ENCODE measurements at regions not wholly inside any gene's neighbourhood (a gene's known extent, or its start where the extent isn't known, plus 50 kb on each side); places are given as distances from the start of the nearest gene placed in this dataset.

DNA sequence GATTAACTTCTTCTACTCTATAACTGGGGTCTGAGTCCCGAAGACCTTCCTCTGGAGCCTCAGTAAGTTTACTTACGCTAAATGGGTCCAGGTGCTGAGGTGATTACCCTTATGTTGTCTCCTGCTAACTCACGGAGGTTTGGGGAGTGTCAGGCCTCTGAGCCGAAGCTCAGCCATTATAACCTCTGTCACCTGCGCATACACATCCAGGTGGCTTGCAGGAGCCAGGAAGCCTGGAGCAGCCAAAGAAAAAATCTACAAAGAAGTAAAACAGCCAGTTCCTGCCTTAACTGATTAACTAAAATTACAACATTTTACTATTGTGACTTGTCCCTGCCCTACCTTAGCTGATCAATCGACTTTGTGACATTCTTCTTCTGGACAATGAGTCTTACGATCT lies 350.7 kb downstream of the GLRX3 start:
- TF ChIP-seq, protein P1, sequence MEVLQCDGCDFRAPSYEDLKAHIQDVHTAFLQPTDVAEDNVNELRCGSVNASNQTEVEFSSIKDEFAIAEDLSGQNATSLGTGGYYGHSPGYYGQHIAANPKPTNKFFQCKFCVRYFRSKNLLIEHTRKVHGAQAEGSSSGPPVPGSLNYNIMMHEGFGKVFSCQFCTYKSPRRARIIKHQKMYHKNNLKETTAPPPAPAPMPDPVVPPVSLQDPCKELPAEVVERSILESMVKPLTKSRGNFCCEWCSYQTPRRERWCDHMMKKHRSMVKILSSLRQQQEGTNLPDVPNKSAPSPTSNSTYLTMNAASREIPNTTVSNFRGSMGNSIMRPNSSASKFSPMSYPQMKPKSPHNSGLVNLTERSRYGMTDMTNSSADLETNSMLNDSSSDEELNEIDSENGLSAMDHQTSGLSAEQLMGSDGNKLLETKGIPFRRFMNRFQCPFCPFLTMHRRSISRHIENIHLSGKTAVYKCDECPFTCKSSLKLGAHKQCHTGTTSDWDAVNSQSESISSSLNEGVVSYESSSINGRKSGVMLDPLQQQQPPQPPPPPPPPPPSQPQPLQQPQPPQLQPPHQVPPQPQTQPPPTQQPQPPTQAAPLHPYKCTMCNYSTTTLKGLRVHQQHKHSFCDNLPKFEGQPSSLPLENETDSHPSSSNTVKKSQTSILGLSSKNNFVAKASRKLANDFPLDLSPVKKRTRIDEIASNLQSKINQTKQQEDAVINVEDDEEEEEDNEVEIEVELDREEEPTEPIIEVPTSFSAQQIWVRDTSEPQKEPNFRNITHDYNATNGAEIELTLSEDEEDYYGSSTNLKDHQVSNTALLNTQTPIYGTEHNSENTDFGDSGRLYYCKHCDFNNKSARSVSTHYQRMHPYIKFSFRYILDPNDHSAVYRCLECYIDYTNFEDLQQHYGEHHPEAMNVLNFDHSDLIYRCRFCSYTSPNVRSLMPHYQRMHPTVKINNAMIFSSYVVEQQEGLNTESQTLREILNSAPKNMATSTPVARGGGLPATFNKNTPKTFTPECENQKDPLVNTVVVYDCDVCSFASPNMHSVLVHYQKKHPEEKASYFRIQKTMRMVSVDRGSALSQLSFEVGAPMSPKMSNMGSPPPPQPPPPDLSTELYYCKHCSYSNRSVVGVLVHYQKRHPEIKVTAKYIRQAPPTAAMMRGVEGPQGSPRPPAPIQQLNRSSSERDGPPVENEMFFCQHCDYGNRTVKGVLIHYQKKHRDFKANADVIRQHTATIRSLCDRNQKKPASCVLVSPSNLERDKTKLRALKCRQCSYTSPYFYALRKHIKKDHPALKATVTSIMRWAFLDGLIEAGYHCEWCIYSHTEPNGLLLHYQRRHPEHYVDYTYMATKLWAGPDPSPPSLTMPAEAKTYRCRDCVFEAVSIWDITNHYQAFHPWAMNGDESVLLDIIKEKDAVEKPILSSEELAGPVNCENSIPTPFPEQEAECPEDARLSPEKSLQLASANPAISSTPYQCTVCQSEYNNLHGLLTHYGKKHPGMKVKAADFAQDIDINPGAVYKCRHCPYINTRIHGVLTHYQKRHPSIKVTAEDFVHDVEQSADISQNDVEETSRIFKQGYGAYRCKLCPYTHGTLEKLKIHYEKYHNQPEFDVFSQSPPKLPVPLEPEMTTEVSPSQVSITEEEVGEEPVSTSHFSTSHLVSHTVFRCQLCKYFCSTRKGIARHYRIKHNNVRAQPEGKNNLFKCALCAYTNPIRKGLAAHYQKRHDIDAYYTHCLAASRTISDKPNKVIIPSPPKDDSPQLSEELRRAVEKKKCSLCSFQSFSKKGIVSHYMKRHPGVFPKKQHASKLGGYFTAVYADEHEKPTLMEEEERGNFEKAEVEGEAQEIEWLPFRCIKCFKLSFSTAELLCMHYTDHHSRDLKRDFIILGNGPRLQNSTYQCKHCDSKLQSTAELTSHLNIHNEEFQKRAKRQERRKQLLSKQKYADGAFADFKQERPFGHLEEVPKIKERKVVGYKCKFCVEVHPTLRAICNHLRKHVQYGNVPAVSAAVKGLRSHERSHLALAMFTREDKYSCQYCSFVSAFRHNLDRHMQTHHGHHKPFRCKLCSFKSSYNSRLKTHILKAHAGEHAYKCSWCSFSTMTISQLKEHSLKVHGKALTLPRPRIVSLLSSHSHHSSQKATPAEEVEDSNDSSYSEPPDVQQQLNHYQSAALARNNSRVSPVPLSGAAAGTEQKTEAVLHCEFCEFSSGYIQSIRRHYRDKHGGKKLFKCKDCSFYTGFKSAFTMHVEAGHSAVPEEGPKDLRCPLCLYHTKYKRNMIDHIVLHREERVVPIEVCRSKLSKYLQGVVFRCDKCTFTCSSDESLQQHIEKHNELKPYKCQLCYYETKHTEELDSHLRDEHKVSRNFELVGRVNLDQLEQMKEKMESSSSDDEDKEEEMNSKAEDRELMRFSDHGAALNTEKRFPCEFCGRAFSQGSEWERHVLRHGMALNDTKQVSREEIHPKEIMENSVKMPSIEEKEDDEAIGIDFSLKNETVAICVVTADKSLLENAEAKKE (CRISPR knock-in tag; IDR thresholded peaks at IDR 0.05): no peak
- TF ChIP-seq CREB1 (CRISPR knock-in tag; IDR thresholded peaks at IDR 0.05; ENCODE audit: low read depth) (no peak), STAT1 (IDR thresholded peaks at IDR 0.05; ENCODE audit: unreplicated experiment) (no peak), ZNF114 (CRISPR knock-in tag; IDR thresholded peaks at IDR 0.05) (no peak), ZNF331 (CRISPR knock-in tag; IDR thresholded peaks at IDR 0.05; ENCODE audit: low read depth) (no peak), EZH2 (IDR thresholded peaks at IDR 0.05; ENCODE audit: low read depth, unreplicated experiment) (no peak), NANOG (IDR thresholded peaks at IDR 0.05; ENCODE audit: borderline replicate concordance) (no peak), EZH2phosphoT487 (IDR thresholded peaks at IDR 0.05; ENCODE audit: unreplicated experiment) (no peak), JUNB (IDR thresholded peaks at IDR 0.05; ENCODE audit: unreplicated experiment) (no peak), POLR2AphosphoS5 (IDR thresholded peaks at IDR 0.05; ENCODE audit: low read depth) (no peak)
- TF ChIP-seq, protein P2, sequence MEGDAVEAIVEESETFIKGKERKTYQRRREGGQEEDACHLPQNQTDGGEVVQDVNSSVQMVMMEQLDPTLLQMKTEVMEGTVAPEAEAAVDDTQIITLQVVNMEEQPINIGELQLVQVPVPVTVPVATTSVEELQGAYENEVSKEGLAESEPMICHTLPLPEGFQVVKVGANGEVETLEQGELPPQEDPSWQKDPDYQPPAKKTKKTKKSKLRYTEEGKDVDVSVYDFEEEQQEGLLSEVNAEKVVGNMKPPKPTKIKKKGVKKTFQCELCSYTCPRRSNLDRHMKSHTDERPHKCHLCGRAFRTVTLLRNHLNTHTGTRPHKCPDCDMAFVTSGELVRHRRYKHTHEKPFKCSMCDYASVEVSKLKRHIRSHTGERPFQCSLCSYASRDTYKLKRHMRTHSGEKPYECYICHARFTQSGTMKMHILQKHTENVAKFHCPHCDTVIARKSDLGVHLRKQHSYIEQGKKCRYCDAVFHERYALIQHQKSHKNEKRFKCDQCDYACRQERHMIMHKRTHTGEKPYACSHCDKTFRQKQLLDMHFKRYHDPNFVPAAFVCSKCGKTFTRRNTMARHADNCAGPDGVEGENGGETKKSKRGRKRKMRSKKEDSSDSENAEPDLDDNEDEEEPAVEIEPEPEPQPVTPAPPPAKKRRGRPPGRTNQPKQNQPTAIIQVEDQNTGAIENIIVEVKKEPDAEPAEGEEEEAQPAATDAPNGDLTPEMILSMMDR (conservative IDR thresholded peaks at IDR 0.05; ENCODE audit: low read depth in 2 of 2): no peak
- TF ChIP-seq, protein P3, sequence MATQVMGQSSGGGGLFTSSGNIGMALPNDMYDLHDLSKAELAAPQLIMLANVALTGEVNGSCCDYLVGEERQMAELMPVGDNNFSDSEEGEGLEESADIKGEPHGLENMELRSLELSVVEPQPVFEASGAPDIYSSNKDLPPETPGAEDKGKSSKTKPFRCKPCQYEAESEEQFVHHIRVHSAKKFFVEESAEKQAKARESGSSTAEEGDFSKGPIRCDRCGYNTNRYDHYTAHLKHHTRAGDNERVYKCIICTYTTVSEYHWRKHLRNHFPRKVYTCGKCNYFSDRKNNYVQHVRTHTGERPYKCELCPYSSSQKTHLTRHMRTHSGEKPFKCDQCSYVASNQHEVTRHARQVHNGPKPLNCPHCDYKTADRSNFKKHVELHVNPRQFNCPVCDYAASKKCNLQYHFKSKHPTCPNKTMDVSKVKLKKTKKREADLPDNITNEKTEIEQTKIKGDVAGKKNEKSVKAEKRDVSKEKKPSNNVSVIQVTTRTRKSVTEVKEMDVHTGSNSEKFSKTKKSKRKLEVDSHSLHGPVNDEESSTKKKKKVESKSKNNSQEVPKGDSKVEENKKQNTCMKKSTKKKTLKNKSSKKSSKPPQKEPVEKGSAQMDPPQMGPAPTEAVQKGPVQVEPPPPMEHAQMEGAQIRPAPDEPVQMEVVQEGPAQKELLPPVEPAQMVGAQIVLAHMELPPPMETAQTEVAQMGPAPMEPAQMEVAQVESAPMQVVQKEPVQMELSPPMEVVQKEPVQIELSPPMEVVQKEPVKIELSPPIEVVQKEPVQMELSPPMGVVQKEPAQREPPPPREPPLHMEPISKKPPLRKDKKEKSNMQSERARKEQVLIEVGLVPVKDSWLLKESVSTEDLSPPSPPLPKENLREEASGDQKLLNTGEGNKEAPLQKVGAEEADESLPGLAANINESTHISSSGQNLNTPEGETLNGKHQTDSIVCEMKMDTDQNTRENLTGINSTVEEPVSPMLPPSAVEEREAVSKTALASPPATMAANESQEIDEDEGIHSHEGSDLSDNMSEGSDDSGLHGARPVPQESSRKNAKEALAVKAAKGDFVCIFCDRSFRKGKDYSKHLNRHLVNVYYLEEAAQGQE (IDR thresholded peaks at IDR 0.05; ENCODE audit: unreplicated experiment): no peak
- H3K9me3 Mint-ChIP-seq: peaks cover 99% of the 10 kb centered on the region
- peaks cover 30% of the 10 kb centered on the region; the same call in 2 of the 3 replicates for H3K36me3 Mint-ChIP-seq (ENCODE audit: low read depth)
- Histone ChIP-seq H3K9me2 (ENCODE audit: insufficient read depth) (no peaks in the 10 kb centered on the region), H3K36me3 (ENCODE audit: insufficient read depth) (no peaks in the 10 kb centered on the region), H2AFZ (no peak overlapping the region), H3K4me1 (ENCODE audit: insufficient read depth) (no peaks in the 10 kb centered on the region), H4K20me1 (replicated peaks; ENCODE audit: insufficient read depth) (no peaks in the 10 kb centered on the region), H3K27ac (ENCODE audit: low read depth) (no peak overlapping the region), H3K27me3 (ENCODE audit: insufficient read depth) (no peaks in the 10 kb centered on the region), H3K79me2 (replicated peaks; ENCODE audit: insufficient read depth) (no peaks in the 10 kb centered on the region), H3K4me2 (no peak overlapping the region), H3K4me3 (no peak overlapping the region), H3F3A (replicated peaks; ENCODE audit: low read depth) (no peaks in the 10 kb centered on the region)
- H3K27me3 Mint-ChIP-seq (ENCODE audit: insufficient read depth, low read depth, poor library complexity): peaks cover 4% of the 10 kb centered on the region
- H3K27ac Mint-ChIP-seq: no peak overlapping the region
- no peak for DNase-seq (ENCODE audit: low spot score)
- no peak for ATAC-seq
- no peaks in the 10 kb centered on the region for H3K4me1 Mint-ChIP-seq
- no peak overlapping the region for H3K4me3 Mint-ChIP-seq

All from GM23338 (cell line).